ENCODE measurements at regions not wholly inside any gene's neighbourhood (a gene's known extent, or its start where the extent isn't known, plus 50 kb on each side); places are given as distances from the start of the nearest gene placed in this dataset.
"Not testable (repeated sequence)": the region's sequence is repeated elsewhere in the genome, so short reads cannot be mapped to it uniquely, and the experiment has no call there.

- H3K4me1 ChIP-seq (ENCODE audit: insufficient read depth) = no peaks in the 10 kb centered on the region
- H3K4me2 ChIP-seq = no peak overlapping the region
- TF ChIP-seq CREB1 (CRISPR knock-in tag; IDR thresholded peaks at IDR 0.05; ENCODE audit: low read depth) = no peak
- no peak for TF ChIP-seq CTCF (conservative IDR thresholded peaks at IDR 0.05; ENCODE audit: low read depth in 2 of 2)
- TF ChIP-seq JUNB (IDR thresholded peaks at IDR 0.05; ENCODE audit: unreplicated experiment) = no peak
- TF ChIP-seq EZH2phosphoT487 (IDR thresholded peaks at IDR 0.05; ENCODE audit: unreplicated experiment) = no peak
- no peak for TF ChIP-seq NANOG (IDR thresholded peaks at IDR 0.05; ENCODE audit: borderline replicate concordance)
- no peak for TF ChIP-seq ETS1 (IDR thresholded peaks at IDR 0.05)
Observed at GRCh38 chr22:47862394-47862793, 1099.9 kb downstream of the TBC1D22A start.

GRCh38 chr22:47860907-47861306 lies 1098.5 kb downstream of the TBC1D22A start:
- H3K79me2 ChIP-seq (replicated peaks; ENCODE audit: insufficient read depth); H3K36me3 Mint-ChIP-seq (ENCODE audit: low read depth); H3K27me3 Mint-ChIP-seq (ENCODE audit: insufficient read depth, low read depth, poor library complexity); H3K27ac ChIP-seq (ENCODE audit: low read depth); H3F3A ChIP-seq (replicated peaks; ENCODE audit: low read depth); H4K20me1 ChIP-seq (replicated peaks; ENCODE audit: insufficient read depth); H3K36me3 ChIP-seq (ENCODE audit: insufficient read depth); H2AFZ ChIP-seq; H3K4me2 ChIP-seq; H3K27me3 ChIP-seq (ENCODE audit: insufficient read depth); H3K9me2 ChIP-seq (ENCODE audit: insufficient read depth); H3K4me1 ChIP-seq (ENCODE audit: insufficient read depth); DNase-seq (ENCODE audit: low spot score); H3K27ac Mint-ChIP-seq; H3K4me3 ChIP-seq; H3K4me1 Mint-ChIP-seq; ATAC-seq; H3K4me3 Mint-ChIP-seq: not testable (repeated sequence)
- peaks cover 71% of the 10 kb centered on the region for H3K9me3 Mint-ChIP-seq

More at GRCh38 chr22:47862394-47862793, 1099.9 kb downstream of the TBC1D22A start:
- peaks cover 2% of the 10 kb centered on the region for H3K27me3 Mint-ChIP-seq (ENCODE audit: insufficient read depth, low read depth, poor library complexity)
- Histone ChIP-seq H3K4me3 (no peak overlapping the region), H3K27me3 (ENCODE audit: insufficient read depth) (no peaks in the 10 kb centered on the region), H4K20me1 (replicated peaks; ENCODE audit: insufficient read depth) (no peaks in the 10 kb centered on the region), H3F3A (replicated peaks; ENCODE audit: low read depth) (no peaks in the 10 kb centered on the region), H3K79me2 (replicated peaks; ENCODE audit: insufficient read depth) (no peaks in the 10 kb centered on the region), H3K27ac (ENCODE audit: low read depth) (no peak overlapping the region), H2AFZ (no peak overlapping the region), H3K9me2 (ENCODE audit: insufficient read depth) (no peaks in the 10 kb centered on the region), H3K36me3 (ENCODE audit: insufficient read depth) (no peaks in the 10 kb centered on the region; the same call in 1 of the 2 replicates)
- H3K36me3 Mint-ChIP-seq (ENCODE audit: low read depth) = peaks cover 7% of the 10 kb centered on the region
- peaks cover 64% of the 10 kb centered on the region for H3K9me3 Mint-ChIP-seq
- no peak overlapping the region for H3K27ac Mint-ChIP-seq
- DNase-seq (ENCODE audit: low spot score) (no peak), ATAC-seq (no peak)
- no peaks in the 10 kb centered on the region for H3K4me1 Mint-ChIP-seq
- no peak overlapping the region for H3K4me3 Mint-ChIP-seq

- no peaks in the 10 kb centered on the region for H3K9me2 ChIP-seq (ENCODE audit: insufficient read depth)
- ATAC-seq (no peak), DNase-seq (ENCODE audit: low spot score) (no peak)
- H3K4me2 ChIP-seq = no peak overlapping the region
- H2AFZ ChIP-seq = no peak overlapping the region
- no peaks in the 10 kb centered on the region; the same call in 1 of the 2 replicates for H3K36me3 ChIP-seq (ENCODE audit: insufficient read depth)
- H3K4me3 ChIP-seq = no peak overlapping the region
- no peaks in the 10 kb centered on the region for H4K20me1 ChIP-seq (replicated peaks; ENCODE audit: insufficient read depth)
- Mint-ChIP-seq H3K27ac (no peak overlapping the region), H3K27me3 (ENCODE audit: insufficient read depth, low read depth, poor library complexity) (peaks cover 2% of the 10 kb centered on the region), H3K36me3 (ENCODE audit: low read depth) (peaks cover 10% of the 10 kb centered on the region), H3K9me3 (peaks cover 68% of the 10 kb centered on the region), H3K4me1 (no peaks in the 10 kb centered on the region), H3K4me3 (no peak overlapping the region)
- H3K4me1 ChIP-seq (ENCODE audit: insufficient read depth) = no peaks in the 10 kb centered on the region
- H3K79me2 ChIP-seq (replicated peaks; ENCODE audit: insufficient read depth) = no peaks in the 10 kb centered on the region
- H3K27ac ChIP-seq (ENCODE audit: low read depth) = no peak overlapping the region
- no peaks in the 10 kb centered on the region for H3K27me3 ChIP-seq (ENCODE audit: insufficient read depth)
- no peaks in the 10 kb centered on the region for H3F3A ChIP-seq (replicated peaks; ENCODE audit: low read depth)
- no peak for TF ChIP-seq ZNF462 (CRISPR knock-in tag; IDR thresholded peaks at IDR 0.05)
- TF ChIP-seq EZH2 (IDR thresholded peaks at IDR 0.05; ENCODE audit: low read depth, unreplicated experiment) = no peak
Observed at GRCh38 chr22:47859881-47860525, 1097.6 kb downstream of the TBC1D22A start.

Measured in GM23338 (cell line).